Endothelial cell (in vitro differentiated cells): ENCODE measurements at regions not wholly inside any gene's neighbourhood (a gene's known extent, or its start where the extent isn't known, plus 50 kb on each side); places are given as distances from the start of the nearest gene placed in this dataset.

Experiments
- DNase-seq: peaks from one replicate; pipeline ENCODE4 v3.0.0; 2021; ENCODE audit warnings: low spot score
- H3K27ac Mint-ChIP-seq: one replicate; pipeline ENCODE4 v1.8.0; 2021; ENCODE audit warnings: mixed read lengths, inconsistent platforms; ENCODE audit not compliant: unreplicated experiment
- H3K27me3 Mint-ChIP-seq: one replicate; pipeline ENCODE4 v1.8.0; 2021; ENCODE audit warnings: mild to moderate bottlenecking, moderate library complexity, mixed read lengths, inconsistent platforms; ENCODE audit not compliant: unreplicated experiment
- H3K36me3 Mint-ChIP-seq: one replicate; pipeline ENCODE4 v1.8.0; 2021; ENCODE audit warnings: mild to moderate bottlenecking, low read depth, mixed read lengths, inconsistent platforms; ENCODE audit not compliant: unreplicated experiment
- H3K4me1 Mint-ChIP-seq: one replicate; pipeline ENCODE4 v1.8.0; 2021; ENCODE audit warnings: mild to moderate bottlenecking, mixed read lengths, inconsistent platforms; ENCODE audit not compliant: unreplicated experiment
- H3K4me3 Mint-ChIP-seq: one replicate; pipeline ENCODE4 v1.8.0; 2021; ENCODE audit warnings: mild to moderate bottlenecking, mixed read lengths, inconsistent platforms; ENCODE audit not compliant: unreplicated experiment
- H3K9me3 Mint-ChIP-seq: one replicate; pipeline ENCODE4 v1.8.0; 2021; ENCODE audit warnings: mixed read lengths, inconsistent platforms; ENCODE audit not compliant: unreplicated experiment
- CTCF ChIP-seq: fragments of 200-600 bp; sonication (generic); IDR thresholded peaks from one replicate; pipeline ENCODE4 v1.5.0; 2021; ENCODE audit warnings: antibody characterized with exemption; ENCODE audit not compliant: unreplicated experiment

GRCh38 chr11:69230856-69231425 lies 63.0 kb upstream of the MYEOV start:
- DNase-seq: no peak
- H3K4me3 Mint-ChIP-seq: no peak overlapping the region
- H3K27ac Mint-ChIP-seq: no peak overlapping the region
- H3K9me3 Mint-ChIP-seq: no peaks in the 10 kb centered on the region
- TF ChIP-seq CTCF: no peak
- H3K27me3 Mint-ChIP-seq: peaks cover 5% of the 10 kb centered on the region
- no peaks in the 10 kb centered on the region for H3K4me1 Mint-ChIP-seq
- H3K36me3 Mint-ChIP-seq: no peaks in the 10 kb centered on the region

- Mint-ChIP-seq H3K4me1 (peaks cover 3% of the 10 kb centered on the region), H3K4me3 (no peak overlapping the region), H3K27ac (no peak overlapping the region), H3K9me3 (no peaks in the 10 kb centered on the region), H3K27me3 (peaks cover 5% of the 10 kb centered on the region), H3K36me3 (no peaks in the 10 kb centered on the region)
- no peak for DNase-seq
- no peak for TF ChIP-seq CTCF
Observed at GRCh38 chr11:69231466-69232018, 62.4 kb upstream of the MYEOV start.

GRCh38 chr11:69232821-69233743 lies 60.9 kb upstream of the MYEOV start:
- DNase-seq: no peak
- H3K27ac Mint-ChIP-seq: no peak overlapping the region
- peaks cover 3% of the 10 kb centered on the region for H3K4me1 Mint-ChIP-seq

GRCh38 chr11:69233744-69234570 lies 60.0 kb upstream of the MYEOV start:
- Mint-ChIP-seq H3K9me3 (no peaks in the 10 kb centered on the region), H3K36me3 (no peaks in the 10 kb centered on the region), H3K4me3 (no peak overlapping the region), H3K4me1 (peaks cover 3% of the 10 kb centered on the region), H3K27me3 (peaks cover 1% of the 10 kb centered on the region), H3K27ac (no peak overlapping the region)
- no peak for TF ChIP-seq CTCF
- no peak for DNase-seq

More at GRCh38 chr11:69232821-69233743, 60.9 kb upstream of the MYEOV start:
- Mint-ChIP-seq H3K27me3 (peaks cover 1% of the 10 kb centered on the region), H3K4me3 (no peak overlapping the region), H3K36me3 (no peaks in the 10 kb centered on the region), H3K9me3 (no peaks in the 10 kb centered on the region)
- no peak for TF ChIP-seq CTCF
